Large intestine (tissue), 3 donors: ENCODE measurements at regions not wholly inside any gene's neighbourhood (a gene's known extent, or its start where the extent isn't known, plus 50 kb on each side); places are given as distances from the start of the nearest gene placed in this dataset.

Experiments
- DNase-seq, 2 donors: peaks; one replicate each; pipeline versions ENCODE4 v3.0.0 to v3.0.0-alpha.2; 2013
- H3K27ac ChIP-seq: one replicate; pipeline ENCODE4 v1.5.1; 2013; ENCODE audit warnings: low read length
- H3K27me3 ChIP-seq: 2 replicates; pipeline ENCODE4 v1.6.1; 2013; ENCODE audit warnings: low read length; ENCODE audit not compliant: control insufficient read depth, insufficient read depth
- H3K36me3 ChIP-seq: 2 replicates; pipeline ENCODE4 v1.6.1; 2013; ENCODE audit warnings: low read length; ENCODE audit not compliant: control insufficient read depth, insufficient read depth
- H3K4me1 ChIP-seq: one replicate; pipeline ENCODE4 v1.6.1; 2013; ENCODE audit warnings: low read length; ENCODE audit not compliant: control insufficient read depth, insufficient read depth
- H3K4me3 ChIP-seq: one replicate; pipeline ENCODE4 v1.5.1; 2013; ENCODE audit warnings: low read length
- H3K9me3 ChIP-seq: one replicate; pipeline ENCODE4 v1.6.1; 2013; ENCODE audit warnings: mild to moderate bottlenecking, low read depth, low read length, moderate library complexity; ENCODE audit not compliant: control insufficient read depth
- WGBS: methylation state at CpG from one replicate; pipeline ENCODE4 v1.1.5; 2013; ENCODE audit warnings: low lambda C conversion rate; ENCODE audit not compliant: insufficient coverage; 5-methylcytosine and 5-hydroxymethylcytosine counted together

GRCh38 chr4:125707397-125707796, 392.6 kb downstream of the FAT4 start:
- Histone ChIP-seq H3K27ac (no peak overlapping the region), H3K4me1 (no peaks in the 10 kb centered on the region), H3K27me3 (no peaks in the 10 kb centered on the region), H3K36me3 (no peaks in the 10 kb centered on the region), H3K9me3 (no peaks in the 10 kb centered on the region), H3K4me3 (no peak overlapping the region)
- WGBS = 100% methylated on average over 1 of the region's 17 CpGs
- DNase-seq = no peak

GRCh38 chr4:125710766-125711165, 396.0 kb downstream of the FAT4 start:
- H3K27ac ChIP-seq = no peak overlapping the region
- DNase-seq = no peak
- H3K36me3 ChIP-seq = no peaks in the 10 kb centered on the region
- H3K4me1 ChIP-seq = no peaks in the 10 kb centered on the region
- H3K9me3 ChIP-seq = no peaks in the 10 kb centered on the region
- H3K27me3 ChIP-seq = no peaks in the 10 kb centered on the region
- H3K4me3 ChIP-seq = no peak overlapping the region

DNA sequence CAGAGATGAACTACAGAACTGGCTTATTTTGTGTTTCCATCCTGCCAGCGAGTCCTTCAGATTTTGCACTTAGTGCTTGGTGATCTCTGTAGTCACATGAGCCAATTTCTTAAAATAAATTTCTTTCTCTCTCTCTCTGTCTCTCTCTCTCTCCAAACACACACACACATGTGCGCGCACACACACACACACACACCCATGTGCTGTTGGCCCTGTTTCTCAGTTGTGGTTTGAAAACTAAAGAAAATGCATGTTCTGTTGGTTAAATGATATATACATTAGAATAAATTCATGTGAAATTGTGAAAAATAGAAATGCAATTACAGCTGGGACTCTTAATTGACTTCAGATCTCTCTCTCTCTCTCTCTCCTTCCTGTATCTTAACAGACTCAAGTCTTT, 399.3 kb downstream of the FAT4 start:
- H3K4me3 ChIP-seq = no peak overlapping the region
- 100% methylated on average over 1 of the region's 3 CpGs for WGBS
- H3K36me3 ChIP-seq = no peaks in the 10 kb centered on the region
- DNase-seq = no peak
- H3K4me1 ChIP-seq = no peaks in the 10 kb centered on the region
- H3K27ac ChIP-seq = no peak overlapping the region
- no peaks in the 10 kb centered on the region for H3K27me3 ChIP-seq
- H3K9me3 ChIP-seq = no peaks in the 10 kb centered on the region

DNA sequence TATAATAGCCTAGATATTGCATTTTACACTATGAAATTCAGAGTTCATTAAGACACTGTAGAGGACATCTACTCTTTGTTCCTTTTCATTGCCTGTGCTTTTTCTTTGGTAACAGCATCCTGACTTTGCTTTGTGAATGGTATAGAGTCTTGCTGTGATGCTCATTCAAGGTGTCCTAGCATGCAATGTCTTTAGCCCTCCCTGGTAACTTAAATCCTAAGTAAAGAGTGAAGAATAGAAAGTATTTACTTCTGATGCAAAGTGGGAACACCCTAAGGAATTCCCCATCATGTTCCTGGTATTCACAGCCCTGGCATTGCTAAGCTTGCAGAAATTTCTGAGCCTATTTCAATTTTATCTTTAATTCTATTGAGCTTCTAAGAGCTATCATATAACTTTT, 400.1 kb downstream of the FAT4 start:
- H3K36me3 ChIP-seq = no peaks in the 10 kb centered on the region
- no peak overlapping the region for H3K4me3 ChIP-seq
- no peaks in the 10 kb centered on the region for H3K9me3 ChIP-seq
- H3K27ac ChIP-seq = no peak overlapping the region
- H3K4me1 ChIP-seq = no peaks in the 10 kb centered on the region
- no peak for DNase-seq
- no peaks in the 10 kb centered on the region for H3K27me3 ChIP-seq

- no peak for DNase-seq
- H3K9me3 ChIP-seq = peaks cover 2% of the 10 kb centered on the region
Measured at GRCh38 chr4:125719987-125720386, 405.2 kb downstream of the FAT4 start.

GRCh38 chr4:125722009-125722408, 407.3 kb downstream of the FAT4 start:
- H3K4me3 ChIP-seq = no peak overlapping the region
- H3K27me3 ChIP-seq = no peaks in the 10 kb centered on the region
- no peak for DNase-seq
- no peaks in the 10 kb centered on the region for H3K4me1 ChIP-seq
- H3K27ac ChIP-seq = no peak overlapping the region
- no peaks in the 10 kb centered on the region for H3K36me3 ChIP-seq
- H3K9me3 ChIP-seq = peaks cover 2% of the 10 kb centered on the region
- 100% methylated on average over 2 of the region's 2 CpGs for WGBS

More at GRCh38 chr4:125719987-125720386, 405.2 kb downstream of the FAT4 start:
- no peaks in the 10 kb centered on the region for H3K4me1 ChIP-seq
- no peaks in the 10 kb centered on the region for H3K27me3 ChIP-seq
- WGBS = 60% methylated on average over 1 of the region's 2 CpGs
- no peak overlapping the region for H3K4me3 ChIP-seq
- no peaks in the 10 kb centered on the region for H3K36me3 ChIP-seq
- no peak overlapping the region for H3K27ac ChIP-seq

DNA sequence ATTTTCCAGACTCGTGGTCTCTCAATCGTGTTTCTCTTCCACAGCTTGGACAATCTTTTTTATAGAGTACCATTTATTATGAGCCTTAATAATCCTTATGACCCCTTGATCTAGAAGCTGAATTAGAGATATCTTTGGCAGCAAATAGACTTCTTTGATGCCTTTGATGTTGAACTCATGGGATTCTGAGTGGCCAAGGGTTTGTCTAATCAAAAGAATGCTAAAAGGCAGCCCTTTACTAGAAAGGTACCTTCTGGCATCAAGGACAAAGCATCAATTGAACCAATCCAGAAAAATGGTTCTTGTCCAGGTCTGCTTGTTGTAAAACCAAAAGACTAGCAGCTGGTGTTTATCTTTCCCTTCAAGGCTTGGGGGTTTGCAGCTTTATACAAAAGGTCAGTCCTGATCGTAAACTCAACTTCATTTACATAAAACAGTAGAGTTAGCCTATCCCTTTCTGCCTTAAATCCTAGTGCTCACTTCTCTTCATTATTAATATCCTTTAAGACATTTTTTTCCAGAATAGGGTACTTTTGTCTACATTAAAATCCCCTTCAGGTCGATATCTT, 411.3 kb downstream of the FAT4 start:
- no peaks in the 10 kb centered on the region for H3K36me3 ChIP-seq
- peaks cover 2% of the 10 kb centered on the region for H3K9me3 ChIP-seq
- H3K27ac ChIP-seq = no peak overlapping the region
- H3K27me3 ChIP-seq = no peaks in the 10 kb centered on the region
- no peak for DNase-seq
- 88% methylated on average over 2 of the region's 4 CpGs for whole genome bisulfite sequencing
- H3K4me1 ChIP-seq = no peaks in the 10 kb centered on the region
- H3K4me3 ChIP-seq = no peak overlapping the region

DNA sequence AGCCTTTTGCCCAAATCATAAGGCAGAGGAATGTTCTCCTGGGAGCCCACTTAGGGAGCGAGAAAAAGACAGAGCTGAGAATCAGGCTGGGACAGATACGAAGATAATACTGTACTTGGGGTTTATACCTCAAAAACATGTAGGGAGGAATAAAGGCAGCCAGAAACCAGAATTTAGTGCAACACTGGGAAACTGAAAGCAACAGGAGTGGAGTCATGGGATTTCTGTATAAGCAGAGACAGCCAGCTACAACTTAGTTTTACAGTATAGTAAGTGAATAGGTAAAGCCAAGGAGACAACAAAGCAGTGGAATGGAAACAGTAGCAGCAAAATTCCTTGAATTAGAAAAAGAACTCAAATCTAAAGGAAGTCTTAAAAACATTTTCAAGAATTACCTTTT, 413.2 kb downstream of the FAT4 start:
- no peak overlapping the region for H3K27ac ChIP-seq
- H3K36me3 ChIP-seq = no peaks in the 10 kb centered on the region
- H3K4me3 ChIP-seq = no peak overlapping the region
- H3K4me1 ChIP-seq = no peaks in the 10 kb centered on the region
- no CpG with 5 or more reads among the region's 2 CpGs for WGBS
- DNase-seq = no peak
- no peaks in the 10 kb centered on the region for H3K27me3 ChIP-seq
- H3K9me3 ChIP-seq = peaks cover 2% of the 10 kb centered on the region

- Histone ChIP-seq H3K27me3 (no peaks in the 10 kb centered on the region), H3K4me3 (no peak overlapping the region), H3K9me3 (peaks cover 2% of the 10 kb centered on the region), H3K36me3 (no peaks in the 10 kb centered on the region), H3K27ac (no peak overlapping the region), H3K4me1 (no peaks in the 10 kb centered on the region)
- no peak for DNase-seq
- WGBS = 83% methylated on average over 2 of the region's 2 CpGs
Measured at GRCh38 chr4:125728568-125728967, 413.8 kb downstream of the FAT4 start.

DNA sequence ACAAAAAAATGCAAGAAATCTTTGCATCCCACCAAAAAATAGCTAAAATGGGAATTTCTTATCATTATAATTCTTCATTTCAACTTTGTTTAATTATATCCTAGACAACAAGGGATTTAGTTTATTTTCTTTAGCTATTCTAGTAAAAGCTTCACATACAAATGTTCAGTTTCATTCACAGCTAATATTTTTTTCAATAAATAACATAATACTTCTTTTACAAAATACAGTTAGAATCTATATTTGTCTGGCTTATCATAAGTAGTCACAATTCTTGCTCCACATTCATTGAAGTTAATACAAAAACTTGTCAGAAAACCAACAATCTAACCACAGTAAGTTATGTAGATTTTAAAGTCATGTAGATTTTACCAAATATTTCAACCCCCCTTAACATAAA, 414.4 kb downstream of the FAT4 start:
- H3K4me3 ChIP-seq = no peak overlapping the region
- no peak overlapping the region for H3K27ac ChIP-seq
- H3K9me3 ChIP-seq = peaks cover under 1% of the 10 kb centered on the region
- no peaks in the 10 kb centered on the region for H3K4me1 ChIP-seq
- DNase-seq = no peak
- no peaks in the 10 kb centered on the region for H3K27me3 ChIP-seq
- H3K36me3 ChIP-seq = no peaks in the 10 kb centered on the region

DNA sequence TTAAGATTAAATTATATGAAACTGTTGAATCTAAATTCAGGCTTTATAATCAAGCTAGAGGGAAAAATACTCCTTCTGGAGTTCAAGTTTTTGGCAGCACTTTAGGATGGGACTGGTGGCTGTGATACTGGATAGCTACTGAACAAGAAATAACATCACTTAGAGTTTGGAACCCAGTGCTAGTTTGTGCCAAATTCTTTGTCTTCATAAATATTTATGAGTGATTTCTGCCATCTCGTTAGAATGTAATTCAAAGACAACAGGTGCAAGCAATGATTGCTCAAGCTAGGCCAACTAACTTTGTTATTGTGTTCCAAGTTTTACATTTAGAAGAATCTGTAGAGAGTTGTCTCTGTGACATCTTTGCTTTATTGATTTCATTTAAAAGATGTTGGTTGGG, 417.9 kb downstream of the FAT4 start:
- no peaks in the 10 kb centered on the region for H3K9me3 ChIP-seq
- no peaks in the 10 kb centered on the region for H3K27me3 ChIP-seq
- H3K4me1 ChIP-seq = no peaks in the 10 kb centered on the region
- no peak overlapping the region for H3K4me3 ChIP-seq
- no peak for DNase-seq
- H3K27ac ChIP-seq = no peak overlapping the region
- 100% methylated on average over 1 of the region's 1 CpG for WGBS
- no peaks in the 10 kb centered on the region for H3K36me3 ChIP-seq
